Inflammatory macrophage (primary cell): ENCODE measurements at regions not wholly inside any gene's neighbourhood (a gene's known extent, or its start where the extent isn't known, plus 50 kb on each side); places are given as distances from the start of the nearest gene placed in this dataset.

Experiments used
- DNase-seq, 2 donors: peaks; one replicate each; pipeline ENCODE4 v3.0.0-alpha.2; 2020 to 2022

DNA sequence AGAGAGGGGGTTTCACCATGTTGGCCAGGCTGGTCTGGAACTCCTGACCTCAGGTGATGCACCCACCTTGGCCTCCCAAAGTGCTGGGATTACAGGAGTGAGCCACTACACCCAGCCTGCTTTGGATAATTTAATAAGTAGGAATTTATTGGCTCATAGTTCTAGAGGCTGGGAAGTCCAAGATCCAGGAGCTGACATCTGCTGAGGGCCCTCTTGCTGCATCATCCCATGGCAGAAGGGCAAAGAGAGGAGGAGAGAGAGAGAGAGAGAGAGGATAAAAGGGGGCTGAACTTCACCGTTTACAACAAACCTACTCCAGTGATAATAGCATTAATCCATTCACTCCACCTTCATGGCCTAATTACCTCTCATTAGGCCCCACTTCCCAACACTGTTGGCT lies 62.0 kb upstream of the HES1 start:
- no peak for DNase-seq

DNA sequence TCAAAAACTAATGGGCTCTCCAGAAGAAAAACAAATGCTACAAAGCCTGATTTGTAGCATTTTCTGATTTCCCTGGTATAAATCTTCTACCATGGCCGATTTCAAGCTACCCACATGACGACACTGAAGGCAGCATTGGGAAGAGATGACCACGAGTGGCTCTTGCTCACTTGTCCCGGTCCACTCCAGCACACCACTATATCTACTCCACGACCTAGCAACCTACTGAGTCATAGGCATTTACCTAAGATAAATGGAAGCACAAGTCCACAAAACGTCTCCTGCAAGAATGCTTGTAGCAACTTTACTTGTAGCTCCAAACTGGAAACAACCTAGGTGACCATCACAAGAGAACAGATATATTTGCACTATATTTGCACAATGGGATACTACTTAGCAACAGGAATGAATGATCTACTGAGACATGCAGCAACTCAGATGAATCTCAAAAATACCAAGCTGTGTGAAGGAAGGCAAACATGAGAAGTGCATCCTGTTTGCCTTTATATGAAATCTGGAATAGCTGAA lies 60.8 kb upstream of the HES1 start:
- DNase-seq = no peak

DNA sequence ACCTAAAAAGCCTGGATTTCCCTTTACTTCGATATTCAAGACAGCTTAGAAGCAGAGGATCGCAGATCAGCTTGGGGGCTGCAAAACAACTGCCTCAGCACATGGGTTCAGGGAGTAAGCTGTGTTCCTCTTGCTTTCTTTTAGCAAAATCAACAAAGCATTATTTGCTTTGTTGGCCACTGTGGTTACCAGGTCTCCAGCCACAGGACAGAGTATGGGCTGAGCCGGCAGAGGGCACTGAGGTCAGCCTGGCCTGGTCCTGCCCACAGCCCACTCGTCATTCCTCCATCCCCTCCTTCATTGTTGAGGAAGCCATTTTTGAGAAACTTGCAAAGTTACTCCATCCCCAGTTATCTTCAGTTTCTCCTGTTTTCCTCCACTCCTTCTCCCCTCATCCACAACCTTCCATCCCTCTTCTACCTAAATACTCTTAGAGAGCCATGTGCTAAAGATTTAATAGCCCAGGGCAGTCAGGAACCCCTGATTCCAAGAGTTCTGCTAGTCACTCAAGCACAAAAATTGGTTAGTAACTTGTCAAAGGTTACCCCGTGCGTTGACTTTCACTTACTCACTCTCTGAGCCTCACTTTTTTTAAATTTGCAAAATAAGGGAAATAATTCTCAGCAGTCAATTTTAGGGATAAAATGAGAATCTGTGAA lies 60.0 kb upstream of the HES1 start:
- DNase-seq = no peak

DNA sequence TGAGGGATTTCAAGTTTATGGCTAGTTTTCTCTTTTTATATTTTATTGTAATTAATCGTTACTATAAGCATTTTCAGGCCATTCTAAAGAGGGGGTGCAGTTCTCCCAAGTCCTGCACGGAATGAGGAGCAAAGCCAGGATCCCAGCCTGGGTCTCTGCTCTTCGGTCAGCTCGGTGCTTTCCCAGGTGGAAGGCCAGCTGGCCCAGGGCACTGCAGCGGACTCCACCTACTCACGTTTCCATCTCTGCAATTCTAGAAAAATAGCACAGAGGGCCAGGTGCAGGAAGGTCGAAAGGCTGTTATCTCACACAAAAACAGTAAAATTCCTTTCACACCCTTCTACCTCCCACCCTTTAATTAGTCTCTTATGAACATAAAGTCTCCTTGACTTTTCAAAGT lies 59.5 kb upstream of the HES1 start:
- no peak for DNase-seq

DNA sequence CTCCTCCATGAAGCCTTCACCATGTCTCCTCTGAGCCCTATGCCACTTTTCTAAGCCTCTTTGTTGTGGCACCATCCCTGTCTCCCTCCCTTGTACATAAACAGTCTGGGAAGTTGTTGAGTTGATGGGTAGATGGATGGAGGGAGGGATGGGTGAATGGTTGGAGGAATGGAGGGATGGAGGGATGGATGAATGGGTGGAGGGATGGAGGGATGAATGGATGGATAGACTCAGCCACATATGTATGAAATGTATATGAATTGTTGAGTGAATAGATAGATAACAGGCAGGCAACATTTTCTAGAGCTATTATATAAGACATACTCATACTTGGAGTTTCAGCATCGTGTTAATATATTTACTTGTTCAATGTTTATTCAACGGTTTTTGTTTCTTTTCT lies 58.3 kb upstream of the HES1 start:
- no peak for DNase-seq

DNA sequence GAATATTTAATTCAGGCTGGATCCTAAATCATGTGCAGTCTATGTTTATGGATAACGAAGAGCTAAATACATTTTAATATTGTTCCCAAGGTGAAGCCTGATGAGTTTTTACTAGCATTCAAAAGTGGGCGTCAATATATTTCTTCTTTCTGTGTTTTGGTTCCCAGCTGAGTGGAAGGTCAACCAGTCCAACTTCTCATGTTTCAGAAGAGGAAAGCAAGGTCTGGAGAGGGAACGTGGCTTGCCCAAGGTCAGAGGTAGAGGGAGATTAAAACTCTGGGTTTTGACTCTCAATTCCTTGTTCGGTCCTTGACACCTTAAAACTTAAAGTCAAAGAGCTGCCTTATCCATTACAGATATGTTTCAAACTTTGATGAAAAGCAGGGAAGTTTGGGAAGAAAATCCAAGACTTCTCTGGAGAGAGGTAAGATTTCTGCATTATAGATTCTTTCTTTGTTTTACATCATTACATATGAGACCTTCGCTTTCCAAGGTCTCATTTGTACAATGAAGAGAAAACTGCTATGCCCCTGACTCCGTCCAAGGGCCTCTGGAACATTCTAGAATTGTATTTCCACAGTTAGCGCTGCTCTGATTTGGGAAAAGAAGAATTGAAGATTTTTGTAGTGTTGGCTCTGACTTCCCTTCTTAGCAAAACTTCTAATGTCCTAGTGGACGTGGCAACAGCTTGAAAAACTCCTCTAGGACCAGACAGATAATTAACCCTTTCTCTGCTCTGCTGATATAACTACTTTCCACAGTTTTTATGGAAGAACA lies 57.7 kb upstream of the HES1 start:
- no peak for DNase-seq

DNA sequence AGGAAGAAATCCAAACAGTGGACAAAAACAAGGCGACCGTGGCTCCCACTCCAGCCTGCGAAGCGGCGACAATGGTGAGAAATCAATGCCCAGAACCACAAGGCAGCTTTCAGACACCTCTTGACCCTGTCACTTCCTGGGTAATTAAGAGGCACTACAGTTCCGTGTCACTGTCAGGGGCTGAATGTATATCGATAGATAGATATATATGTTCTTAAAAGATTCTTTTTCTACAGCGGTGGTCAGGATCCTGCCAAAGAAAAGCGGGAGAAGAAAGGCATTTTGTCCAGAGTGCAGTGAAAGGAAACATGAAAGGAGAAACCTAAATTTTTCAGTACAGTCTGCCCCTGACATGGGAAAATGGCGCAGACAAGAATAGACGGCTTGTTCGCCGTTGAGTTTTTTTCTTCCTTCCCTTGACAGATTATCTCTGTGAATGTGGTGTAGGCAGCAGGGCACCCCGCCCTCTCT lies 56.2 kb upstream of the HES1 start:
- no peak for DNase-seq

DNA sequence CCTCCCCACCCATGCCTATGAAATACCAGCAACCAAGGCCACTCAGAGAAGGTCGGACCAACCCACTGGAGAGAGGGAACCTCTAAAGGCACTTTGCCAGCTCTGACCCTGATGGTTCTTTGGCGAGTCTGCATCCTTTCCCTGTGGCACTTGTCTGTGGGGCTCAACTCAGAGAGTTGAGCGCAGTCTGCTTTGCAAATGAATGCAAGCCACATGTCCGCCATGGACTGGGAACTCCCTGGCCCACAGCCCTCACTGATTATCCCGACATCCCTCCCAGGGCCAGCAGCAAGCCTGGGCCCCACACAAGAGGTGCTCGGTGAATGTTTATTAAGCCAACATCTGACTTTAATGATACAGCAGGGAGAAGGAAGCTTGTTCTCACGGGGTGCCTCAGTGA lies 55.5 kb upstream of the HES1 start:
- no peak for DNase-seq

DNA sequence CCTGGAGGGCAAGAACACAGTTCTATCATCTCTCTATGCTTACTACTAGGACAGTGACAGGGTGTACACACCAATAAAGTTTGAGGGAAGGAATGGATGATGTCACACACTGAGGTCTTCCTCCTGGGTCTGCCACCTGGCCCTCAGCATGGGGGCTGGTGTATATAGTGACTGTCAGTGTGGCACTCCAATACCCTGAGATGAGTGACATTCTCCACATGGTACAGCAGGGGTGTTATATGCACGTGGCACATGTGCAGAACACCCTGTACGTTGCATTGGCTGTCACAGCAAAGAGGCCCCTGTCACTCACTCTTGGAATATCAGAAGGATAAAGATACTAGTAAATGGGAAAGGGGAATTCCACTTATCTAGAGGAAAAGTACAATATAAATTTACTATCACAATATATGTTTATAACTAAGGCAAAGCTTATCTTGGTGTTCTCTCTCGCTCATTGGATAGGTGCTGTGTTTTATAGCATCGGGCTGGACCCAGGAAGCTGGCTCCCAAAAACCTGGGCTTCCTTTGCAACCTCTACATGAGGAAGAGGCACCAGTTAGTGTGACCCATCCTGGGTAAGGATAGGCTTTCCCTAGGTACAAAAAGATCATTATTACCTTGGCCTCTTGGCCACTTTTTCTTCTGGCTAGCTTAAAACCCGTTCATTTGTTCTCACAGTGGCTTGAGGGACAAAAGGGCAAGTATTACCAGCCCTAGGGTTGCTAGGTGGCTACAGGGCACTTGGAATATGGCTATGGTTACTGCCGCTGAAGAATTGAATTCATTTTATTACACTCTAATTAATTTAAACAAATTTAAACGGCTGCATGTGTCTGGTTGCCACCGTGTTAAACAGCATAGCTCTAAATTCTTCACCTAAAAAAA lies 54.8 kb upstream of the HES1 start:
- no peak for DNase-seq

DNA sequence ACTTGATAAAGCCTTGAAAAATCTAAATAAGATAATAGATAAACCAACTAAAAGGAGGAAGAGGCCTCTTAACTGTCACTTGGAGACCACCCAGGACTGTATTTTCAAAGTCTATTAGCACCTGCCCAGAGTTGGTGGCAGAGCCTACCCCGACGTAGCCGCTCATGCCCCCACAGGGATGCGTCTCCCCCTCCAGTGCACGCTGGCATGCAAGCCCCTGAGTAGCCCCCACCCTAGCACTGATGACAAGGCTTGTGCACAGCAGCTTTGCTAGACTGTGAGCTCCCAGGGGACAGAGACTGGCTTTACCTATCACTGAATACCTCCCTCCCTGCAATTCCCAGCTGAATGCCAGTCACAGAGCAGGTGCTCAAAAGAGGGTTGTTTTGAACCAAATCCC lies 54.1 kb upstream of the HES1 start:
- DNase-seq = no peak

DNA sequence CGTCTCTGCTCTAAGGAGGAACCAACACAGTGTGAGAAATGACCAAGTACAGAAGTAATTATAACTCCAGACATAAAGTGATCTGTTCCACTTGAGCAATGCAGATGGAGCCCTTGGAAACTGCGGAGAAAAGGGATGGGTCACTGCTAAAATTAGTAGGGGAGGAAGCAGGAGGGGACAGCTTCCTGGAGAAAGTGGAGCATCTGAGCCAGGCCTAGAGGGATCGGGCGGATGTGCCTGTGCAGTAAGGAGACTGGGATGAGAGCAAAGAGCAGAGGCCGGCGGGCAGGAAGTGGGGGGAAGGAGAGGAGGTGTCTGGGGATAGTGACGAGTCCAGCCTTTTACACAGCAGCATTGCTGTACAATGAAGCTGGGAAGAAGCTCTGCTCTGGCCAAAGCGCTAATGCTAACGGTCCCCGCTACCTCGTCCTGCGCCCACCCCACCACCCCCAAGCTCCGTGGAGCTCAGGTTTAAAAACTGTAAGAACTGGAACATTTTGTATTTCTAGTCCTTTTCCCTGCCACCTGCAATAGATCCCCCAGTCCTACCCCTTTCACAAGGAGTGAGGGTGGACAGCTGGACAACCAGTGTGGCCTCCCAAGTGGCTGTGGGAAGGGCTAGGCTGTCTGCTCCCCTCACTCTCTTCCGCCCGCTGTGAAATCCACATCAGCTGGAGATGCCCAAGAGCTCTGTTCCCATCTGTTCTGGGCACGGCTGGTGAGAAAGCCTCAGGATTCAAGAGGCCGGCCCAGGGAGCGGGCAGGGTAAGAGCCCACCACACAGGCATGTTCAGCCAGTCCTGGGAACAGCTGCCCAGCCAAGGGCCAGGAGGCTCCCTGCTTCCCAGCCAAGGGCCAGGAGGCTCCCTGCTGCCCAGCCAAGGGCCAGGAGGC lies 53.0 kb upstream of the HES1 start:
- peak in 1 of 2 donors; percentile 27 for DNase-seq

DNA sequence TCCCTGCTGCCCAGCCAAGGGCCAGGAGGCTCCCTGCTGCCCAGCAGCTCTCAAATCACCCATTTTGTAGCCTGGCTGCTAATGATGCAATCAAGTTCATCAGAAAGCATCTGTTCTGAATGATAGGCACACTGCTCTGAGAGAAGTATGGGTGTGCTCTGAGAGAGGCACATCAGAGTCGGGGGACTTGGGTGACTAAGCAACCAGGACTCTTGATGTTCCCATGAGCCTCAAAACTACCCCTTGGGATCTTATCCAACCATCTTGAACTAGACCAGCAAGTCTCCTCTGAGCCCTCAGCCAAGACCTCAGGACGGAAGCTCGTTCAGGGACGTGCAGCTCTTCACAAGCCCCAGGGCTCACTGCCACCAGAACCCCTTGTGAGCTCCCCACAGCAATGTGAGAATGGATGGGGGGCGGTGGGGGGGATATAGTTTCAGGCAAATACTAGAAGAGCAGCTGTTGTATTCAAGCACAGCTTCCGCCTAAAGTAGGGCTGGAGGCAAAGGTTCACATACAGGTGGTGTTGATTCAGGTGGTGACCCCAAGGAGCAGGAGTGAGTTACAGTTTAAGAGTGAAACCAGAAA lies 52.2 kb upstream of the HES1 start:
- no peak for DNase-seq

DNA sequence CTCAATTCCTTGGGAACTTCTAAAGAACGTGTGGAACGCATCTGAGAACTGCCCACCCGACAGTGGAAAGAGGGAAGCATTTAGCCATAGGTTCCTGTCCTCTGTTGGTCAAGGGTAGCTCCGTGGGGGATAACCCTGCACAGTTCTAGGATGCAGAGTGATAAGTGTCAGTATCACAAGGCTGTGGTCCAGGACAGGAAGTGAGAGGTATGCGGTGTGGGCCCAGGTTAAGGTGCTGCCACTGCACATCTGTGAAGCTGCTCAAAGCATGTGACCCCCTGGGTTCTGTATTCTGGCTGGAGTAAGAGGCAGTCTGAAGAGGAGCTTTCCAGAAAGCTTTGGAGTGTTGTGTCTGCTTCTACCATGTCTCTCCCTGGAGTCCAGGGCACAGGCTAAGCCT lies 51.7 kb upstream of the HES1 start:
- no peak for DNase-seq
